ENCODE measurements at regions not wholly inside any gene's neighbourhood (a gene's known extent, or its start where the extent isn't known, plus 50 kb on each side); places are given as distances from the start of the nearest gene placed in this dataset.

GRCh38 chr2:18171191-18172139 is 293.0 kb downstream of the KCNS3 start:
- no peak for DNase-seq

DNA sequence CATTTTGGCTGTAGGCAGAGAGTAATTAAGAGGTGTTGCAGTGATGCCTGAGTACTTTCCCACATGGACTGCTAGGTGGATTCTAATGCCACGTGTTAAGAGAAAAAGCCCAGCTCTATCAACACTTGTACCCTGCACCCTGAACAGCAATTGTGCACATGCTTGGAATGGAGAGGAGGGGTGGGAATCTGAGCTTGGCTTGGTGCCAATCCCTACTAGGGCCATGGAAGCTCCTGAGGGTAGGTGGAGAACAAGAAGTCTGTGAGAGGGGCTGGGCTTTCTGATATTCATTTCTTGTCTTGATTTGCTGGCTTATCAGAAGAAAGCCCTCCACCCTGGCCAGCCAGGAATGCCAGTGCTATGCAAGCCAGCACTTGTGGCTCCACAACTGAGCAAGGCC is 292.2 kb downstream of the KCNS3 start:
- DNase-seq, result no peak

- no peak for DNase-seq
Measured at GRCh38 chr2:18169893-18170175, 291.4 kb downstream of the KCNS3 start.

DNA sequence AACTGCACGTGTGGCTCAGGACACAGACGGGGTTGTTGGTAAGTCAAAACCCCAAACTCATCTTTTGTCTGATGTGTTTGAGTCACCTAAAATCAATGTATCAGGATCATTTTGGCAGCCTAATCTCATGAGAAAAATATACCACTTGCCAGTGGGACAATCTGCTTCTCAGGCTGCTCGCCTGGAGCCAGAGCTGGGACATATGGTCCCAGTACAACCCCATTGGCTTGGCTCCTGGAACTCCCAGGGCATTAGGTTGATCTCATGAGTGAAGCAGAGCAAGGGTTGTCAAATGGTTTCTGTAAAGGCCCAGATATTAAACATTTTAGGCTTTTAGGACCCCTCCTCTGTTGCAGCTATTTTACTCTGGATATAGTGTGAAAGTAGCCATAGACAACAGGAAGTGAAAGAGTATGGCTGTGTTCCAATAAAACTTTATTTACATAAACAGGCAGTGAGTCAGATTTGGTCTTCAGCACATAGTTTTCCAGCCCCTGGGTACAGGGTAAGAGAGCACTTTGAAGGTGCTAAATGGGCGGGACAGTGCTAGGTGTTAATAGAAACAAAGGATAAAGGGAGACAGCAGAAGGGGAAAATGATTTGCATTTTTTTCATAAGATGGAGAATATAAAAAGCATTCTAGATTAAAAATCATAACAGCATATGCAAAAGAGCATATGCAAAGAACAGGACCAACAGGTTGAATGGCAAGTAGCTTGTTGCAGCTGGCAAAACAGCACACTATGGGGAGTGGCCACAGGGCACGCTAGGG is 290.8 kb downstream of the KCNS3 start:
- no peak for DNase-seq

DNA sequence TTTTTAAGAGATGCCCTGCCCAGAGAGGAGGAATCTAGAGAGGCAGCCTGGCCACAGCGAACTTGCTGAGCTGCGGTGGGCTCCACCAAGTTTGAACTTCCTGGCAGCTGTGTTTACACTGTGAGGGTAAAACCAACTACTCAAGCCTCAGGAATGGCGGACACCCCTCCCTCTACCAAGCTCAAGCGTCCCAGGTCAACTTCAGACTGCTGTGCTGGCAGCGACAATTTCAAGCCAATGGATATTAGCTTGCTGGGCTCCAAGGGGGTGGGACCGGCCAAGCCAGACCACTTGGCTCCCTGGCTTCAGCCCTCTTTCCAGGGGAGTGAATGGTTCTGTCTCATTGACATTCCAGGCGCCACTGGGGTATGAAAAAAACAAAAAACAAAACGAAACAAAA is 289.4 kb downstream of the KCNS3 start:
- DNase-seq, result no peak

DNA sequence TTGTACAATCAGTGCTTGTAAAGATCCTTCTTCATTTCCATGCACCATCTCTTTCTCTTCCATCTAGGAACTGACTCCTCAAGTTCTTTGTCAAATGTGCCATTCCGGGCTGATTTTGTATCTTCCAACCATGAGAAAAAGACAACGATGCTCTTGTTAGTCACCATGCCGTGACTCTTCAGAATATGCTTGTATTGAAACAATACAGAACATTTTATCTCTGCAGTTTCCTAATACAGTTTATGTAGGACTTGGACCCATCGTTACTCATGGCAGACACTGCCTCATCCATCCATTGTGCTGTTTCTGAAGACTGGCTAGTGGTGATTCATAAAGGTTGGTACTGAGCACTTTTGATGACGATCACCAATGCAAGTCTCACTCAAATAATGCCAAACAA is 283.2 kb downstream of the KCNS3 start:
- DNase-seq, result no peak

DNA sequence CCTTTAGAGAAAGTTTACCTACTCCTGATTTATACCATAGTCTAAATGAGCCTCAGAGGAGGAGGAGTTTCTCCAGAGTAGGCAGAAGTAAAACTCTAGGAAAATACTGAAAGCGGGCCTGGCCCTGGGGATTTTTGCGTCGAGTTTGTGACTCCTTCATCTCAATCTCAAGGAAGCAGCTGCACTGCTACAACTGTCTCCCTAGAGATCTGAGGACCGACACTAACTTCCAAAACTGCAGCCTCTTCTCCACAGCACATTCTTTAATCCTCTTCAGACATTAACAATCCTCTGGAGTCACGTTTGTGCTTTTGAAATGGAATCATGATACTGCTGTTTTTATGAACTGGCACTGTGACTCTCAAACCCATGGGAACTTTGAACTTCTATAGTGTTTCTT is 281.4 kb downstream of the KCNS3 start:
- DNase-seq, result no peak

- DNase-seq, result no peak
Measured at GRCh38 chr2:18156421-18156820, 278.0 kb downstream of the KCNS3 start.

DNA sequence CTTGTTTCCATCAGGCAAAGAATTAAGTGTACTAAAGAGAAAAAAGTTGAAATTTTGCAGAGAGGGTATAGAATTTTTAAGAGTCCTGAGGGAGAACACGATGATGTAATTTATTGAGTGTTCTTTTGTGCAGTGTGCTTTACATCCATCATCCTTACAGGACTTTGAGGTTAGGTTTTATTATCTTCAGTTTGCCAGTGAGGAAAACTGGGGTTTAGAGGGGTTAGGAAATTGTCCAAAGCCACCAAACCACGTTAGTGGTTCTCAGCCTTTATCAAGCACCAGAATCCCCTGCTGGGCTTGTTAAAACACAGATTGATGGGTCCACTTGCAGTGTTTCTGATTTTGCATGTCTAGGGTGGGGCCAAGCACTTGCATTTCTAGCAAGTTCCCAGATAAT is 277.5 kb downstream of the KCNS3 start:
- no peak for DNase-seq

- DNase-seq, result no peak
Measured at GRCh38 chr2:18154812-18155211, 276.3 kb downstream of the KCNS3 start.

DNA sequence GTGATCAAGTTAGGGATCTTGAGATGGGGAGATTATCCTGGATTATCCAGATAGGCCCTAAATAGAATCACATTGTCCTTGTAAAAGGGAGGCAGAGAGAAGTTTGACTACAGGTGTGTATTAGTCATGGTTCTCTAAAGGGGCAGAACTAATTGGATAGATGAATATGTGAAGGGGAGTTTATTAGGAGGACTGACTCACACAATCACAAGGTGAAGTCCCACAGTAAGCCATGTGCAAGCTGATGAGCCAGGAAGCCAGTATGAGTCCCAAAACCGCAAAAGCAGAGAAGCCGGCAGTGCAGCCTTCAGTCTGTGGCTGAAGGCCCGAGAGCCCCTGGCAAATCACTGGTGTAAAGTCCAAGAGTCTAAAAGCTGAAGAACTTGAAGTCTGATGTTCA is 275.8 kb downstream of the KCNS3 start:
- DNase-seq, result no peak

DNA sequence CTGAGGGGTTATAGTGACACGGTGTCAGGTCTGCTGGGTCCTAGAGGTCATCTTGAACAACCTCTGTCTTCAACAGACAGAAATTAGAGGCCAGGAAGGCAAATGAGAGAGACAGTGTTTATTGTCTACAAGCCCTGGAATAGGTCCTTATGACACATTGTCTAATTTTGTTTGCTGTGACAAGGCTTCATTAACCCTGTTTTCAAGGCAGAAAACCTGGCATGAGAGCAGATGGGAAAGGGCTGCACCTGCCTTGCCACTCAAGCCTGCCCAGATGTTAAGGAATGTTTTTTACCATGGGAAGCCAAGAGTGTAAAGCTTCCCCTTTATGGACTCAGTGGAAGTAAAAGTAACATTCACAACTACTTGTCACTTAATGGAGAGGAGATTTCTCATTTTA is 275.3 kb downstream of the KCNS3 start:
- no peak for DNase-seq

- DNase-seq, result no peak
Measured at GRCh38 chr2:18151237-18151636, 272.8 kb downstream of the KCNS3 start.

GRCh38 chr2:18149660-18150246 is 271.3 kb downstream of the KCNS3 start:
- DNase-seq, result no peak

DNA sequence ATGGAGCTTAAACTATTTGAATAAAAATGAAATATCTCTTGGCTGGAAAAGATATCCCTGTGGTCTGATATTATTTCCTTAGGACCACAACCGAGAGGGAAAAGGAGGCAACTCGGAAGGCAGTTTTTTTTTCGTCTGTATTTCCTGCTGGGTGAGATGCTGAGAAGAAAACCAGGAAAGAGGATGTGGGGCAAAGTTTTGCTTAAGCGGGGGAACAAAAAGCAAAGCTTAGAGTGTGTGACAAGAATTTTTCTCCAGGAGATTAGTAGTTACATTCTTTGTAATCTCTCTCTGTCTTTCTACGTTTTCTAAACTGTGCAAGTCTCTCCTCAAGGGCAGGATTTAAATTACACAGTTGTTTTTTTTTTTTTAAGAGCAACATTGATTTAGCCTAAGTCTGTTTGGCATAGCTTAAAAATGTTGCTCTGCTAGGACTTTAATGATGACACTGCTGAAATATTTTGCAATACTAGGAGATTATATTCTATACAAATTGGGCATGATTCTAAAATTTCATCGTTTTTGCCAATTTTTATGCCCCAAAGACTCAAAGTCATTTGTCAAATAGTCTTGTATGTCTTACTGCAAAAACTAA is 258.5 kb downstream of the KCNS3 start:
- DNase-seq, result no peak

- DNase-seq, result no peak
Measured at GRCh38 chr2:18133310-18133709, 254.8 kb downstream of the KCNS3 start.

GRCh38 chr2:18132697-18133096 is 254.2 kb downstream of the KCNS3 start:
- no peak for DNase-seq

- no peak for DNase-seq
Measured at GRCh38 chr2:18131761-18132160, 253.3 kb downstream of the KCNS3 start.

DNA sequence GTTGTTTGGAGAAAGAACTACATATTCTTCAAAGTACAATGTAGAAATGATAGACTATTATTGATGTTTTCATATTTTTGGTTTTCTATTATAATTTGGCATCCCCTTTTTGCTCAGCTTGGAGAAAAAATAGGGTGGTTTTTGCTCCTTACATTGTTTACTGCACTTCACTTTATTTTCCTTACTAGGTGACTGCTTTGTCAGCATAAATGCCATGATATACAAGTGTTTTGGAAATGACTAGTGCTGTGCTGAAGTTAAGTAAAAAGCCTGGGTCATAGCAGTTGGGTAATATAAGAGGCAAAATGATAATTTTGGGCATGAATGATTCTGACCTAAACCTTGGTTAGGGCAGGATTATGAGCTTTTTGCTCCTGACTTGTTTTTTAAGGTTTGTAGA is 250.9 kb downstream of the KCNS3 start:
- no peak for DNase-seq

DNA sequence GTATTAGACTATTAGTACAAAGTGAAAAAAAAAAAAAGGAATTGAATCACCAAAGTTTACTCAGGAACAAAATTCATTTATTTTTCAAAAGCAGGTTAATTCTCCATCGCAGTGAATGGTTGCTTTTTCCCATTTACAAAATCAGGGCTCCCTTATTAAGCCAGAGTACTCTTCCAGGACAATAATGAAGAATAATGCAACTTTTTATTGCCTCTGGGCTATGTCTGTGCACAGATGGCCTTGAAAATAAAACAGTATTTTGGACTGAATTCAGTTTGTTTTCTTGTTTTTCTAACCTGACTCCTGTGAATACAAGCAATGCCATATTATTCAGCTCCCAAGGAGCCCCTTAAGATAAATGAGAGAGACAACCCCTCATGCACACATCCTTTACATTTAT is 246.8 kb downstream of the KCNS3 start:
- DNase-seq, result no peak

GRCh38 chr2:18124116-18124835 is 245.8 kb downstream of the KCNS3 start:
- DNase-seq, result no peak

- DNase-seq, result no peak
Measured at GRCh38 chr2:18123577-18123976, 245.1 kb downstream of the KCNS3 start.

GRCh38 chr2:18123211-18123570 is 244.7 kb downstream of the KCNS3 start:
- DNase-seq, result no peak

Data from SIG-M5 (cell line).